ENCODE measurements at regions not wholly inside any gene's neighbourhood (a gene's known extent, or its start where the extent isn't known, plus 50 kb on each side); places are given as distances from the start of the nearest gene placed in this dataset.

- Mint-ChIP-seq H3K27ac (no peak overlapping the region), H3K4me3 (no peak overlapping the region), H3K36me3 (ENCODE audit: low read depth) (no peaks in the 10 kb centered on the region), H3K9me3 (no peaks in the 10 kb centered on the region), H3K4me1 (ENCODE audit: low read depth) (no peaks in the 10 kb centered on the region), H3K27me3 (ENCODE audit: insufficient read depth) (no peaks in the 10 kb centered on the region)
- DNase-seq (ENCODE audit: low spot score): no peak
- intact Hi-C loops (cut with micrococcal nuclease): no loop called here
Observed at GRCh38 chr11:71352226-71352625, 96.0 kb downstream of the DHCR7 start.

- no peak overlapping the region for H3K27ac Mint-ChIP-seq
- intact Hi-C loops (cut with micrococcal nuclease): no loop called here
- no peak overlapping the region for H3K4me3 Mint-ChIP-seq
- no peaks in the 10 kb centered on the region for H3K27me3 Mint-ChIP-seq (ENCODE audit: insufficient read depth)
- no peaks in the 10 kb centered on the region for H3K9me3 Mint-ChIP-seq
- no peaks in the 10 kb centered on the region for H3K4me1 Mint-ChIP-seq (ENCODE audit: low read depth)
- H3K36me3 Mint-ChIP-seq (ENCODE audit: low read depth): no peaks in the 10 kb centered on the region
- no peak for DNase-seq (ENCODE audit: low spot score)
Observed at GRCh38 chr11:71349627-71350026, 97.2 kb upstream of the SHANK2 start.

- intact Hi-C loops (cut with micrococcal nuclease): no loop called here
- H3K27ac Mint-ChIP-seq: no peak overlapping the region
- DNase-seq (ENCODE audit: low spot score): no peak
- no peaks in the 10 kb centered on the region for H3K36me3 Mint-ChIP-seq (ENCODE audit: low read depth)
- no peaks in the 10 kb centered on the region for H3K4me1 Mint-ChIP-seq (ENCODE audit: low read depth)
- H3K4me3 Mint-ChIP-seq: no peak overlapping the region
- no peaks in the 10 kb centered on the region for H3K9me3 Mint-ChIP-seq
- H3K27me3 Mint-ChIP-seq (ENCODE audit: insufficient read depth): peaks cover 3% of the 10 kb centered on the region
Observed at GRCh38 chr11:71343828-71344400, 91.5 kb upstream of the SHANK2 start.

- H3K36me3 Mint-ChIP-seq (ENCODE audit: low read depth): no peaks in the 10 kb centered on the region
- no peaks in the 10 kb centered on the region for H3K9me3 Mint-ChIP-seq
- intact Hi-C loops (cut with micrococcal nuclease): no loop called here
- H3K27me3 Mint-ChIP-seq (ENCODE audit: insufficient read depth): peaks cover 3% of the 10 kb centered on the region
- H3K4me3 Mint-ChIP-seq: no peak overlapping the region
- no peak overlapping the region for H3K27ac Mint-ChIP-seq
- H3K4me1 Mint-ChIP-seq (ENCODE audit: low read depth): no peaks in the 10 kb centered on the region
- no peak for DNase-seq (ENCODE audit: low spot score)
Observed at GRCh38 chr11:71342951-71343827, 90.8 kb upstream of the SHANK2 start.

- Mint-ChIP-seq H3K9me3 (no peaks in the 10 kb centered on the region), H3K27me3 (ENCODE audit: insufficient read depth) (peaks cover 3% of the 10 kb centered on the region), H3K27ac (no peak overlapping the region), H3K4me1 (ENCODE audit: low read depth) (no peaks in the 10 kb centered on the region), H3K4me3 (no peak overlapping the region), H3K36me3 (ENCODE audit: low read depth) (no peaks in the 10 kb centered on the region)
- DNase-seq (ENCODE audit: low spot score): no peak
- intact Hi-C loops (cut with micrococcal nuclease): no loop called here
Observed at GRCh38 chr11:71342116-71342515, 89.7 kb upstream of the SHANK2 start.

- H3K4me3 Mint-ChIP-seq: no peak overlapping the region
- peaks cover 3% of the 10 kb centered on the region for H3K27me3 Mint-ChIP-seq (ENCODE audit: insufficient read depth)
- no peak overlapping the region for H3K27ac Mint-ChIP-seq
- intact Hi-C loops (cut with micrococcal nuclease): no loop called here
- H3K36me3 Mint-ChIP-seq (ENCODE audit: low read depth): no peaks in the 10 kb centered on the region
- DNase-seq (ENCODE audit: low spot score): no peak
- no peaks in the 10 kb centered on the region for H3K9me3 Mint-ChIP-seq
- no peaks in the 10 kb centered on the region for H3K4me1 Mint-ChIP-seq (ENCODE audit: low read depth)
Observed at GRCh38 chr11:71341596-71341995, 89.2 kb upstream of the SHANK2 start.

GRCh38 chr11:71341173-71341572 is 88.8 kb upstream of the SHANK2 start:
- no peaks in the 10 kb centered on the region for H3K9me3 Mint-ChIP-seq
- no peaks in the 10 kb centered on the region for H3K36me3 Mint-ChIP-seq (ENCODE audit: low read depth)
- no peak for DNase-seq (ENCODE audit: low spot score)
- no peak overlapping the region for H3K4me3 Mint-ChIP-seq
- intact Hi-C loops (cut with micrococcal nuclease): no loop called here
- H3K27ac Mint-ChIP-seq: no peak overlapping the region
- no peaks in the 10 kb centered on the region for H3K4me1 Mint-ChIP-seq (ENCODE audit: low read depth)
- H3K27me3 Mint-ChIP-seq (ENCODE audit: insufficient read depth): peaks cover 3% of the 10 kb centered on the region

GRCh38 chr11:71340086-71340606 is 87.8 kb upstream of the SHANK2 start:
- intact Hi-C loops (cut with micrococcal nuclease): no loop called here
- no peak for DNase-seq (ENCODE audit: low spot score)
- Mint-ChIP-seq H3K9me3 (no peaks in the 10 kb centered on the region), H3K4me3 (no peak overlapping the region), H3K36me3 (ENCODE audit: low read depth) (no peaks in the 10 kb centered on the region), H3K27me3 (ENCODE audit: insufficient read depth) (peaks cover 3% of the 10 kb centered on the region), H3K4me1 (ENCODE audit: low read depth) (no peaks in the 10 kb centered on the region), H3K27ac (no peak overlapping the region)

GRCh38 chr11:71339396-71339881 is 87.1 kb upstream of the SHANK2 start:
- no peaks in the 10 kb centered on the region for H3K36me3 Mint-ChIP-seq (ENCODE audit: low read depth)
- H3K27me3 Mint-ChIP-seq (ENCODE audit: insufficient read depth): peaks cover 3% of the 10 kb centered on the region
- DNase-seq (ENCODE audit: low spot score): no peak
- no peaks in the 10 kb centered on the region for H3K4me1 Mint-ChIP-seq (ENCODE audit: low read depth)
- no peak overlapping the region for H3K4me3 Mint-ChIP-seq
- intact Hi-C loops (cut with micrococcal nuclease): no loop called here
- H3K27ac Mint-ChIP-seq: no peak overlapping the region
- H3K9me3 Mint-ChIP-seq: no peaks in the 10 kb centered on the region

- Mint-ChIP-seq H3K4me1 (ENCODE audit: low read depth) (no peaks in the 10 kb centered on the region), H3K36me3 (ENCODE audit: low read depth) (no peaks in the 10 kb centered on the region), H3K4me3 (no peak overlapping the region), H3K9me3 (peaks cover 2% of the 10 kb centered on the region), H3K27ac (no peak overlapping the region), H3K27me3 (ENCODE audit: insufficient read depth) (peaks cover 3% of the 10 kb centered on the region)
- intact Hi-C loops (cut with micrococcal nuclease): no loop called here
- no peak for DNase-seq (ENCODE audit: low spot score)
Observed at GRCh38 chr11:71338801-71339395, 86.5 kb upstream of the SHANK2 start.

- H3K4me1 Mint-ChIP-seq (ENCODE audit: low read depth): no peaks in the 10 kb centered on the region
- H3K27me3 Mint-ChIP-seq (ENCODE audit: insufficient read depth): peaks cover 3% of the 10 kb centered on the region
- peaks cover 14% of the 10 kb centered on the region for H3K9me3 Mint-ChIP-seq
- no peak overlapping the region for H3K4me3 Mint-ChIP-seq
- intact Hi-C loops (cut with micrococcal nuclease): no loop called here
- no peak for DNase-seq (ENCODE audit: low spot score)
- H3K36me3 Mint-ChIP-seq (ENCODE audit: low read depth): no peaks in the 10 kb centered on the region
- no peak overlapping the region for H3K27ac Mint-ChIP-seq
Observed at GRCh38 chr11:71336996-71337754, 84.8 kb upstream of the SHANK2 start.

- intact Hi-C loops (cut with micrococcal nuclease): no loop called here
Observed at GRCh38 chr11:71336176-71336995, 84.0 kb upstream of the SHANK2 start.

More at GRCh38 chr11:71336176-71336995, 84.0 kb upstream of the SHANK2 start:
- Mint-ChIP-seq H3K27me3 (ENCODE audit: insufficient read depth) (no peaks in the 10 kb centered on the region), H3K36me3 (ENCODE audit: low read depth) (no peaks in the 10 kb centered on the region), H3K4me3 (no peak overlapping the region), H3K4me1 (ENCODE audit: low read depth) (no peaks in the 10 kb centered on the region), H3K27ac (no peak overlapping the region), H3K9me3 (peaks cover 14% of the 10 kb centered on the region)
- no peak for DNase-seq (ENCODE audit: low spot score)

Measured in activated T-helper 1 cell treated with anti-CD3 and anti-CD28 coated beads, Interleukin-12 subunit alpha, Interleukin-12 subunit beta, Interleukin-2, Interleukin-4 antibody, amounts not matched to agents 30 ng/mL and 10 ng/mL and 1 ng/mL, durations not matched to agents 14 hours and 24 hours and 36 hours (primary cell).